ENCODE measurements at regions not wholly inside any gene's neighbourhood (a gene's known extent, or its start where the extent isn't known, plus 50 kb on each side); places are given as distances from the start of the nearest gene placed in this dataset.

DNA sequence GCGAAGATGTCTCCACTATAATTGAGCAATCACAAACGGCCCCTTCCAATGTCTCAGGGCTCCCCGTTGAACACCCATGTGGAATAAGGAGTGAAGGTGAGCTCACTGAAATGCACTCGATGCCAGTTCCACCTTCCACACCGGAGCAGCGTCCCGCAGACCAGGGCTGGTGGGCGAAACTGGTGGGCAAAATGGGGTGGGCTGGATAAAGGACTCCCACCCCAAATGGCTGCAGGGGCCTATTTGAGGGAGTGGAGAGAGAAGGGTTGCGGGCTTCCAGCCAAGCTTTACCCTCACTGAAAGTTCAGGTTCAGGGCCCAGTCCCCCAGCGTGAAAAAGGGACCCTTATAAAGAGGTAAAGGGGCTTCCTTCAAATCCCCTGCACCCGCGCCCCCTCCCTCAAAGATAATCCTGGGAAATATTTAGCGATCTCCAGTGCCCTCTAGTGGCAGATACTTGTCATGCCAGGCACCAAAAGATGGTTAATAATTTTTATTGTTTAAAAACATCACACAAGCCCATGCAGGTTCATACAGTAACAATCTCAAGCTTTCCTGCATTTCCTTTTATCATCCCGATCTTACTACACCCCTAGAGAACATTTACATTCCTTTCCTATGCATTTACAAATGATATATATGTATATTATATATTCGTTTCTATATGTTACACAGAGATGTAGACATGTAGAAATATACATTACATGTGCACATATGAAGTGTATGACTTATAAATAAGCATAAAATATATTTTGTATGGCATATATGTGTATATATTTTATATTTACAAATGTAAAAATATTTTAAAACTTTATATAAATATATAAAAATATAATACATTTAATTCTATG, 58.2 kb upstream of the NKX2-2 start:
- TF ChIP-seq, protein P1, sequence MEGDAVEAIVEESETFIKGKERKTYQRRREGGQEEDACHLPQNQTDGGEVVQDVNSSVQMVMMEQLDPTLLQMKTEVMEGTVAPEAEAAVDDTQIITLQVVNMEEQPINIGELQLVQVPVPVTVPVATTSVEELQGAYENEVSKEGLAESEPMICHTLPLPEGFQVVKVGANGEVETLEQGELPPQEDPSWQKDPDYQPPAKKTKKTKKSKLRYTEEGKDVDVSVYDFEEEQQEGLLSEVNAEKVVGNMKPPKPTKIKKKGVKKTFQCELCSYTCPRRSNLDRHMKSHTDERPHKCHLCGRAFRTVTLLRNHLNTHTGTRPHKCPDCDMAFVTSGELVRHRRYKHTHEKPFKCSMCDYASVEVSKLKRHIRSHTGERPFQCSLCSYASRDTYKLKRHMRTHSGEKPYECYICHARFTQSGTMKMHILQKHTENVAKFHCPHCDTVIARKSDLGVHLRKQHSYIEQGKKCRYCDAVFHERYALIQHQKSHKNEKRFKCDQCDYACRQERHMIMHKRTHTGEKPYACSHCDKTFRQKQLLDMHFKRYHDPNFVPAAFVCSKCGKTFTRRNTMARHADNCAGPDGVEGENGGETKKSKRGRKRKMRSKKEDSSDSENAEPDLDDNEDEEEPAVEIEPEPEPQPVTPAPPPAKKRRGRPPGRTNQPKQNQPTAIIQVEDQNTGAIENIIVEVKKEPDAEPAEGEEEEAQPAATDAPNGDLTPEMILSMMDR (conservative IDR thresholded peaks at IDR 0.05) = peak; percentile 88
- no peak for TF ChIP-seq ZFX (IDR thresholded peaks at IDR 0.05)

All from C4-2B (cell line).